ENCODE measurements at regions not wholly inside any gene's neighbourhood (a gene's known extent, or its start where the extent isn't known, plus 50 kb on each side); places are given as distances from the start of the nearest gene placed in this dataset.

DNA sequence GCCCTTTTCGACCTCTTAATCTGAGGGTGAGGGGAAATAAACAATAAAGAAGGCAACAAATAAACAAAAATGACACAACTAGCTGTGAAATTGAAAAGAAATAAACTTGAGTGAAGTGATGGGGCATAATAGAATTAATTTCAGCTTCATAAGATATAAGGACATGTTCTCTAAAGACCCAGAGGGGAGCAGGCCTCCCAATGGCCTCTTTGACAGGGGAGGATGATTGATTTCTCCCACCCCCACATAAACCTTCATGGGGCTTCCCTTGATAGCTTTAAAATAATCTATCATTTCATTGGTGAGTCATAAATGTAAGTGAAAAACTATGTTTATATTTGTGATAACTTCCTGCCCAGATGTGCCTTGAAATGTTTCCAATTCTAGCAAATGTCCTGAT, 226.3 kb upstream of the RAG2 start:
- BruUV-seq (replicated peaks): no TSS peak
- CTCF ChIA-PET: no interaction called here
- POLR2A ChIA-PET: no interaction called here

DNA sequence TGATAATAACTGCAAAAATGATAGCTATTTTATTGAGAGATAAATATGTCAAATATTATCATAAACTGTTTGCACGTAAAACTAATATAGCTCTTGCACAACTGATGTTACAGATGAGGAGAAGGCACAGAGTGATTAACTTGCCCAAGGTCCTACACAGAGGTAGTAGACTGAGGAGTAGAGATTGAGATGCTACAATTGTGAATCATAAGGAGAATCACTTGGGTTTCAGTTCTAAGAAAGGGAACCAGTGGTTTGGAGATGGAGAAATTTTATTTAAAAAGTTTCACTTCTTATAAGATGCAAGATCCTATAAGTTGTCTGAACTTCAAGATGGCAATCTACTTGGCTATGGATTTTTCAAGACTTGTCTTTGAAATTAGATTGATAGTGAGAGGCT, 224.8 kb upstream of the RAG2 start:
- Histone ChIP-seq H3K9ac (ENCODE audit: low read length) (no peak overlapping the region), H2AFZ (ENCODE audit: low read depth, low read length, poor library complexity, severe bottlenecking) (no peak overlapping the region), H3K9me3 (ENCODE audit: control insufficient read depth in 1 of 2, insufficient read depth in 1 of 2, low read depth in 1 of 2, low read length in 2 of 2) (no peaks in the 10 kb centered on the region), H3K27ac (ENCODE audit: low read depth, low read length) (no peak overlapping the region), H3K4me2 (ENCODE audit: low read length) (no peak overlapping the region), H3K9me2 (ENCODE audit: insufficient read depth) (no peaks in the 10 kb centered on the region), H3K27me3 (ENCODE audit: insufficient read depth, low read length) (no peaks in the 10 kb centered on the region), H3K79me2 (ENCODE audit: insufficient read depth, low read length) (no peaks in the 10 kb centered on the region), H3K4me3 (replicated peaks in 1 of 2; ENCODE audit: low read depth in 1 of 2, low read length in 2 of 2) (no peak overlapping the region), H3K4me1 (ENCODE audit: control insufficient read depth in 1 of 2, insufficient read depth in 2 of 2, low read length in 2 of 2) (no peaks in the 10 kb centered on the region), H4K20me1 (ENCODE audit: insufficient read depth) (no peaks in the 10 kb centered on the region), H3K36me3 (ENCODE audit: control insufficient read depth in 1 of 2, insufficient read depth in 2 of 2, low read length in 2 of 2) (no peaks in the 10 kb centered on the region)
- POLR2A ChIA-PET: no interaction called here
- CTCF ChIA-PET: no interaction called here
- RAD21 ChIA-PET (ENCODE audit: low non-redundant PET in 1 of 2, low total read pairs in 2 of 2, uncharacterized antibody in 2 of 2, unreplicated experiment in 2 of 2): no interaction called here
- DNase-seq (ENCODE audit: low read depth, low spot score) (no peak), ATAC-seq (no peak)
- intact Hi-C loops (cut with micrococcal nuclease): no loop called here
- BruUV-seq (replicated peaks): no TSS peak
- TF ChIP-seq, protein P1, sequence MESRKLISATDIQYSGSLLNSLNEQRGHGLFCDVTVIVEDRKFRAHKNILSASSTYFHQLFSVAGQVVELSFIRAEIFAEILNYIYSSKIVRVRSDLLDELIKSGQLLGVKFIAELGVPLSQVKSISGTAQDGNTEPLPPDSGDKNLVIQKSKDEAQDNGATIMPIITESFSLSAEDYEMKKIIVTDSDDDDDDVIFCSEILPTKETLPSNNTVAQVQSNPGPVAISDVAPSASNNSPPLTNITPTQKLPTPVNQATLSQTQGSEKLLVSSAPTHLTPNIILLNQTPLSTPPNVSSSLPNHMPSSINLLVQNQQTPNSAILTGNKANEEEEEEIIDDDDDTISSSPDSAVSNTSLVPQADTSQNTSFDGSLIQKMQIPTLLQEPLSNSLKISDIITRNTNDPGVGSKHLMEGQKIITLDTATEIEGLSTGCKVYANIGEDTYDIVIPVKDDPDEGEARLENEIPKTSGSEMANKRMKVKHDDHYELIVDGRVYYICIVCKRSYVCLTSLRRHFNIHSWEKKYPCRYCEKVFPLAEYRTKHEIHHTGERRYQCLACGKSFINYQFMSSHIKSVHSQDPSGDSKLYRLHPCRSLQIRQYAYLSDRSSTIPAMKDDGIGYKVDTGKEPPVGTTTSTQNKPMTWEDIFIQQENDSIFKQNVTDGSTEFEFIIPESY (IDR thresholded peaks at IDR 0.05; ENCODE audit: extremely low read depth, insufficient replicate concordance, low read length): no peak
- TF ChIP-seq ZFX (IDR thresholded peaks at IDR 0.05) (no peak), EGR1 (IDR thresholded peaks at IDR 0.05; ENCODE audit: low read depth) (no peak), RAD21 (IDR thresholded peaks at IDR 0.05; ENCODE audit: low read depth) (no peak), SP1 (IDR thresholded peaks at IDR 0.05; ENCODE audit: low read depth) (no peak), ZNF274 (IDR thresholded peaks at IDR 0.05; ENCODE audit: low read depth, low read length) (no peak), SIN3A (IDR thresholded peaks at IDR 0.05; ENCODE audit: low read depth) (no peak), YY1 (IDR thresholded peaks at IDR 0.05; ENCODE audit: extremely low read depth, insufficient replicate concordance, low read depth, low read length) (no peak), CEBPB (IDR thresholded peaks at IDR 0.05; ENCODE audit: low read depth) (no peak), TCF7L2 (IDR thresholded peaks at IDR 0.05; ENCODE audit: borderline replicate concordance, extremely low read depth, insufficient read depth, insufficient read length) (no peak)
- TF ChIP-seq, protein P2, sequence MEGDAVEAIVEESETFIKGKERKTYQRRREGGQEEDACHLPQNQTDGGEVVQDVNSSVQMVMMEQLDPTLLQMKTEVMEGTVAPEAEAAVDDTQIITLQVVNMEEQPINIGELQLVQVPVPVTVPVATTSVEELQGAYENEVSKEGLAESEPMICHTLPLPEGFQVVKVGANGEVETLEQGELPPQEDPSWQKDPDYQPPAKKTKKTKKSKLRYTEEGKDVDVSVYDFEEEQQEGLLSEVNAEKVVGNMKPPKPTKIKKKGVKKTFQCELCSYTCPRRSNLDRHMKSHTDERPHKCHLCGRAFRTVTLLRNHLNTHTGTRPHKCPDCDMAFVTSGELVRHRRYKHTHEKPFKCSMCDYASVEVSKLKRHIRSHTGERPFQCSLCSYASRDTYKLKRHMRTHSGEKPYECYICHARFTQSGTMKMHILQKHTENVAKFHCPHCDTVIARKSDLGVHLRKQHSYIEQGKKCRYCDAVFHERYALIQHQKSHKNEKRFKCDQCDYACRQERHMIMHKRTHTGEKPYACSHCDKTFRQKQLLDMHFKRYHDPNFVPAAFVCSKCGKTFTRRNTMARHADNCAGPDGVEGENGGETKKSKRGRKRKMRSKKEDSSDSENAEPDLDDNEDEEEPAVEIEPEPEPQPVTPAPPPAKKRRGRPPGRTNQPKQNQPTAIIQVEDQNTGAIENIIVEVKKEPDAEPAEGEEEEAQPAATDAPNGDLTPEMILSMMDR (IDR thresholded peaks at IDR 0.05 in 2 of 3, conservative IDR thresholded peaks at IDR 0.05 in 1 of 3; ENCODE audit: borderline replicate concordance in 1 of 3, insufficient read depth in 1 of 3, low read depth in 2 of 3, low read length in 2 of 3): no peak

More for the DNA sequence above, 226.3 kb upstream of the RAG2 start:
- no peak overlapping the region for H2AFZ ChIP-seq (ENCODE audit: low read depth, low read length, poor library complexity, severe bottlenecking)
- no peak for DNase-seq (ENCODE audit: low read depth, low spot score)
- no peaks in the 10 kb centered on the region for H3K9me2 ChIP-seq (ENCODE audit: insufficient read depth)
- H3K36me3 ChIP-seq (ENCODE audit: control insufficient read depth in 1 of 2, insufficient read depth in 2 of 2, low read length in 2 of 2): no peaks in the 10 kb centered on the region
- RAD21 ChIA-PET (ENCODE audit: low non-redundant PET in 1 of 2, low total read pairs in 2 of 2, uncharacterized antibody in 2 of 2, unreplicated experiment in 2 of 2): no interaction called here
- H3K9ac ChIP-seq (ENCODE audit: low read length): no peak overlapping the region
- no peaks in the 10 kb centered on the region for H3K4me1 ChIP-seq (ENCODE audit: control insufficient read depth in 1 of 2, insufficient read depth in 2 of 2, low read length in 2 of 2)
- H3K79me2 ChIP-seq (ENCODE audit: insufficient read depth, low read length): no peaks in the 10 kb centered on the region
- ATAC-seq: no peak
- H3K27ac ChIP-seq (ENCODE audit: low read depth, low read length): no peak overlapping the region
- no peak overlapping the region for H3K4me3 ChIP-seq (replicated peaks in 1 of 2; ENCODE audit: low read depth in 1 of 2, low read length in 2 of 2)
- no peaks in the 10 kb centered on the region for H3K27me3 ChIP-seq (ENCODE audit: insufficient read depth, low read length)
- no peak overlapping the region for H3K4me2 ChIP-seq (ENCODE audit: low read length)
- no peaks in the 10 kb centered on the region for H4K20me1 ChIP-seq (ENCODE audit: insufficient read depth)
- intact Hi-C loops (cut with micrococcal nuclease): no loop called here
- TF ChIP-seq SP1 (IDR thresholded peaks at IDR 0.05; ENCODE audit: low read depth) (no peak), EGR1 (IDR thresholded peaks at IDR 0.05; ENCODE audit: low read depth) (no peak), POLR2AphosphoS5 (IDR thresholded peaks at IDR 0.05; ENCODE audit: low read depth, low read length) (no peak), FOSL1 (IDR thresholded peaks at IDR 0.05; ENCODE audit: low read depth) (no peak), JUND (IDR thresholded peaks at IDR 0.05) (no peak), POLR2A (IDR thresholded peaks at IDR 0.05; ENCODE audit: borderline replicate concordance, extremely low read depth, insufficient read depth, insufficient read length) (no peak), TCF7L2 (IDR thresholded peaks at IDR 0.05; ENCODE audit: borderline replicate concordance, extremely low read depth, insufficient read depth, insufficient read length) (no peak)
- TF ChIP-seq, protein P3, sequence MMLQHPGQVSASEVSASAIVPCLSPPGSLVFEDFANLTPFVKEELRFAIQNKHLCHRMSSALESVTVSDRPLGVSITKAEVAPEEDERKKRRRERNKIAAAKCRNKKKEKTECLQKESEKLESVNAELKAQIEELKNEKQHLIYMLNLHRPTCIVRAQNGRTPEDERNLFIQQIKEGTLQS (IDR thresholded peaks at IDR 0.05): no peak
- no peaks in the 10 kb centered on the region for H3K9me3 ChIP-seq (ENCODE audit: control insufficient read depth in 1 of 2, insufficient read depth in 1 of 2, low read depth in 1 of 2, low read length in 2 of 2)
